ENCODE measurements at regions not wholly inside any gene's neighbourhood (a gene's known extent, or its start where the extent isn't known, plus 50 kb on each side); places are given as distances from the start of the nearest gene placed in this dataset.
"Not testable (repeated sequence)": the region's sequence is repeated elsewhere in the genome, so short reads cannot be mapped to it uniquely, and the experiment has no call there.

- peaks cover 3% of the 10 kb centered on the region for H3K4me1 ChIP-seq (ENCODE audit: control insufficient read depth, insufficient read depth, low read length)
- no peaks in the 10 kb centered on the region for H3K27me3 ChIP-seq (ENCODE audit: control insufficient read depth, insufficient read depth, low read length)
- no peak for DNase-seq
- no CpG with 5 or more reads among the region's 4 CpGs for WGBS (ENCODE audit: insufficient coverage, low lambda C conversion rate)
- no peaks in the 10 kb centered on the region for H3K36me3 ChIP-seq (ENCODE audit: control insufficient read depth, insufficient read depth, low read length)
- H3K9me3 ChIP-seq (ENCODE audit: control insufficient read depth, low read depth, low read length), result no peaks in the 10 kb centered on the region
- no peak overlapping the region for H3K27ac ChIP-seq (ENCODE audit: low read length)
- no peak overlapping the region for H3K4me3 ChIP-seq (ENCODE audit: low read length)
These were observed 700.4 kb downstream of the BCL11A start for GRCh38 chr2:59853032-59853431.

GRCh38 chr2:59851836-59852475, 701.5 kb downstream of the BCL11A start:
- H3K4me3 ChIP-seq (ENCODE audit: low read length), result no peak overlapping the region
- H3K27ac ChIP-seq (ENCODE audit: low read length), result peak overlapping the region; percentile 70
- no peaks in the 10 kb centered on the region for H3K9me3 ChIP-seq (ENCODE audit: control insufficient read depth, low read depth, low read length)
- peak; percentile 79 to 91 for DNase-seq
- peaks cover 3% of the 10 kb centered on the region for H3K4me1 ChIP-seq (ENCODE audit: control insufficient read depth, insufficient read depth, low read length)
- H3K27me3 ChIP-seq (ENCODE audit: control insufficient read depth, insufficient read depth, low read length), result no peaks in the 10 kb centered on the region
- H3K36me3 ChIP-seq (ENCODE audit: control insufficient read depth, insufficient read depth, low read length), result no peaks in the 10 kb centered on the region

GRCh38 chr2:59850554-59850953, 702.9 kb downstream of the BCL11A start:
- DNase-seq, result no peak
- no peak overlapping the region for H3K27ac ChIP-seq (ENCODE audit: low read length)
- H3K36me3 ChIP-seq (ENCODE audit: control insufficient read depth, insufficient read depth, low read length), result no peaks in the 10 kb centered on the region
- H3K4me1 ChIP-seq (ENCODE audit: control insufficient read depth, insufficient read depth, low read length), result peaks cover 3% of the 10 kb centered on the region
- no peaks in the 10 kb centered on the region for H3K9me3 ChIP-seq (ENCODE audit: control insufficient read depth, low read depth, low read length)
- H3K4me3 ChIP-seq (ENCODE audit: low read length), result no peak overlapping the region
- 93% methylated on average over 3 of the region's 6 CpGs for WGBS (ENCODE audit: insufficient coverage, low lambda C conversion rate)
- H3K27me3 ChIP-seq (ENCODE audit: control insufficient read depth, insufficient read depth, low read length), result no peaks in the 10 kb centered on the region

- Histone ChIP-seq H3K4me1 (ENCODE audit: control insufficient read depth, insufficient read depth, low read length) (no peaks in the 10 kb centered on the region), H3K9me3 (ENCODE audit: control insufficient read depth, low read depth, low read length) (no peaks in the 10 kb centered on the region), H3K27ac (ENCODE audit: low read length) (no peak overlapping the region), H3K27me3 (ENCODE audit: control insufficient read depth, insufficient read depth, low read length) (no peaks in the 10 kb centered on the region), H3K36me3 (ENCODE audit: control insufficient read depth, insufficient read depth, low read length) (no peaks in the 10 kb centered on the region), H3K4me3 (ENCODE audit: low read length) (no peak overlapping the region)
- WGBS (ENCODE audit: insufficient coverage, low lambda C conversion rate), result 100% methylated on average over 2 of the region's 3 CpGs
- DNase-seq, result no peak
These were observed 719.5 kb downstream of the BCL11A start for GRCh38 chr2:59833941-59834340.

GRCh38 chr2:59830601-59831000, 722.9 kb downstream of the BCL11A start:
- Histone ChIP-seq H3K9me3 (ENCODE audit: control insufficient read depth, low read depth, low read length) (no peaks in the 10 kb centered on the region), H3K4me3 (ENCODE audit: low read length) (no peak overlapping the region), H3K4me1 (ENCODE audit: control insufficient read depth, insufficient read depth, low read length) (no peaks in the 10 kb centered on the region), H3K36me3 (ENCODE audit: control insufficient read depth, insufficient read depth, low read length) (no peaks in the 10 kb centered on the region), H3K27ac (ENCODE audit: low read length) (no peak overlapping the region), H3K27me3 (ENCODE audit: control insufficient read depth, insufficient read depth, low read length) (no peaks in the 10 kb centered on the region)
- WGBS (ENCODE audit: insufficient coverage, low lambda C conversion rate), result no CpG with 5 or more reads among the region's 6 CpGs
- DNase-seq, result no peak

- H3K9me3 ChIP-seq (ENCODE audit: control insufficient read depth, low read depth, low read length), result no peaks in the 10 kb centered on the region
- 93% methylated on average over 2 of the region's 5 CpGs for WGBS (ENCODE audit: insufficient coverage, low lambda C conversion rate)
- no peaks in the 10 kb centered on the region for H3K36me3 ChIP-seq (ENCODE audit: control insufficient read depth, insufficient read depth, low read length)
- H3K27me3 ChIP-seq (ENCODE audit: control insufficient read depth, insufficient read depth, low read length), result no peaks in the 10 kb centered on the region
- no peak overlapping the region for H3K4me3 ChIP-seq (ENCODE audit: low read length)
- H3K27ac ChIP-seq (ENCODE audit: low read length), result no peak overlapping the region
- H3K4me1 ChIP-seq (ENCODE audit: control insufficient read depth, insufficient read depth, low read length), result no peaks in the 10 kb centered on the region
- no peak for DNase-seq
These were observed 725.8 kb downstream of the BCL11A start for GRCh38 chr2:59827677-59828076.

GRCh38 chr2:59826177-59826576, 727.3 kb downstream of the BCL11A start:
- Histone ChIP-seq H3K9me3 (ENCODE audit: control insufficient read depth, low read depth, low read length) (no peaks in the 10 kb centered on the region), H3K4me3 (ENCODE audit: low read length) (no peak overlapping the region), H3K4me1 (ENCODE audit: control insufficient read depth, insufficient read depth, low read length) (no peaks in the 10 kb centered on the region), H3K27me3 (ENCODE audit: control insufficient read depth, insufficient read depth, low read length) (no peaks in the 10 kb centered on the region), H3K36me3 (ENCODE audit: control insufficient read depth, insufficient read depth, low read length) (no peaks in the 10 kb centered on the region), H3K27ac (ENCODE audit: low read length) (no peak overlapping the region)
- no peak for DNase-seq
- WGBS (ENCODE audit: insufficient coverage, low lambda C conversion rate), result 96% methylated on average over 2 of the region's 2 CpGs

GRCh38 chr2:59824314-59824713, 729.1 kb downstream of the BCL11A start:
- WGBS (ENCODE audit: insufficient coverage, low lambda C conversion rate), result 60% methylated on average over 1 of the region's 4 CpGs
- no peak overlapping the region for H3K4me3 ChIP-seq (ENCODE audit: low read length)
- H3K27me3 ChIP-seq (ENCODE audit: control insufficient read depth, insufficient read depth, low read length), result no peaks in the 10 kb centered on the region
- no peaks in the 10 kb centered on the region for H3K36me3 ChIP-seq (ENCODE audit: control insufficient read depth, insufficient read depth, low read length)
- H3K9me3 ChIP-seq (ENCODE audit: control insufficient read depth, low read depth, low read length), result no peaks in the 10 kb centered on the region
- no peak overlapping the region for H3K27ac ChIP-seq (ENCODE audit: low read length)
- no peaks in the 10 kb centered on the region for H3K4me1 ChIP-seq (ENCODE audit: control insufficient read depth, insufficient read depth, low read length)
- no peak for DNase-seq

GRCh38 chr2:59816075-59816474, 737.4 kb downstream of the BCL11A start:
- Histone ChIP-seq H3K27me3 (ENCODE audit: control insufficient read depth, insufficient read depth, low read length) (no peaks in the 10 kb centered on the region), H3K36me3 (ENCODE audit: control insufficient read depth, insufficient read depth, low read length) (no peaks in the 10 kb centered on the region), H3K27ac (ENCODE audit: low read length) (no peak overlapping the region), H3K4me1 (ENCODE audit: control insufficient read depth, insufficient read depth, low read length) (no peaks in the 10 kb centered on the region), H3K4me3 (ENCODE audit: low read length) (no peak overlapping the region), H3K9me3 (ENCODE audit: control insufficient read depth, low read depth, low read length) (no peaks in the 10 kb centered on the region)
- DNase-seq, result no peak
- WGBS (ENCODE audit: insufficient coverage, low lambda C conversion rate), result no CpG with 5 or more reads among the region's 1 CpG

- H3K9me3 ChIP-seq (ENCODE audit: control insufficient read depth, low read depth, low read length); H3K36me3 ChIP-seq (ENCODE audit: control insufficient read depth, insufficient read depth, low read length); H3K4me3 ChIP-seq (ENCODE audit: low read length); H3K27ac ChIP-seq (ENCODE audit: low read length); H3K27me3 ChIP-seq (ENCODE audit: control insufficient read depth, insufficient read depth, low read length); DNase-seq: not testable (repeated sequence)
- no CpG with 5 or more reads among the region's 2 CpGs for WGBS (ENCODE audit: insufficient coverage, low lambda C conversion rate)
- H3K4me1 ChIP-seq (ENCODE audit: control insufficient read depth, insufficient read depth, low read length), result peaks cover 12% of the 10 kb centered on the region
These were observed 743.2 kb downstream of the BCL11A start for GRCh38 chr2:59810283-59810682.

- Histone ChIP-seq H3K4me1 (ENCODE audit: control insufficient read depth, insufficient read depth, low read length) (peaks cover 12% of the 10 kb centered on the region), H3K36me3 (ENCODE audit: control insufficient read depth, insufficient read depth, low read length) (no peaks in the 10 kb centered on the region), H3K4me3 (ENCODE audit: low read length) (no peak overlapping the region), H3K9me3 (ENCODE audit: control insufficient read depth, low read depth, low read length) (no peaks in the 10 kb centered on the region), H3K27me3 (ENCODE audit: control insufficient read depth, insufficient read depth, low read length) (no peaks in the 10 kb centered on the region), H3K27ac (ENCODE audit: low read length) (no peak overlapping the region)
- DNase-seq, result peak; percentile 14 to 63
These were observed 747.0 kb downstream of the BCL11A start for GRCh38 chr2:59806486-59806885.

All from large intestine (tissue), 3 donors.